OCI-LY1 (cell line): ENCODE measurements at regions not wholly inside any gene's neighbourhood (a gene's known extent, or its start where the extent isn't known, plus 50 kb on each side); places are given as distances from the start of the nearest gene placed in this dataset.

Experiments used
- H2AFZ ChIP-seq: fragments of 200-600 bp; sonication (generic), shearing (Covaris generic); 2 replicates; pipeline ENCODE4 v1.6.0; 2014; ENCODE audit warnings: antibody characterized with exemption, mild to moderate bottlenecking, low read length
- H3F3A ChIP-seq: fragments of 200-600 bp; sonication (generic), shearing (Covaris generic); 2 replicates; pipeline ENCODE4 v1.6.0; 2014; ENCODE audit warnings: mild to moderate bottlenecking, antibody characterized with exemption, low read length, moderate library complexity; ENCODE audit not compliant: insufficient read depth
- H3K27ac ChIP-seq: fragments of 200-600 bp; sonication (generic); 2 replicates; pipeline ENCODE4 v1.5.1; 2014; ENCODE audit warnings: low read length, mixed run types, mild to moderate bottlenecking, low read depth; ENCODE audit not compliant: poor library complexity, severe bottlenecking
- H3K27me3 ChIP-seq: fragments of 200-600 bp; sonication (generic); 2 replicates; pipeline ENCODE4 v1.6.0; 2014; ENCODE audit warnings: antibody characterized with exemption, mild to moderate bottlenecking, low read length, moderate library complexity; ENCODE audit not compliant: insufficient read depth
- H3K36me3 ChIP-seq: fragments of 200-600 bp; sonication (generic); 2 replicates; pipeline ENCODE4 v1.6.1; 2014; ENCODE audit warnings: mild to moderate bottlenecking, antibody characterized with exemption, low read length, moderate library complexity, mixed read lengths; ENCODE audit not compliant: insufficient read depth
- H3K4me1 ChIP-seq: fragments of 200-600 bp; sonication (generic); 2 replicates; pipeline ENCODE4 v1.5.1; 2014; ENCODE audit warnings: mild to moderate bottlenecking, low read length, moderate library complexity; ENCODE audit not compliant: insufficient read depth, severe bottlenecking
- H3K4me2 ChIP-seq: fragments of 200-600 bp; sonication (generic), shearing (Covaris generic); 2 replicates; pipeline ENCODE4 v1.6.1; 2014; ENCODE audit warnings: low read length
- H3K4me3 ChIP-seq: fragments of 200-600 bp; sonication (generic); 2 replicates; pipeline ENCODE4 v1.5.1; 2014; ENCODE audit warnings: low read length, low read depth, mild to moderate bottlenecking, mixed read lengths; ENCODE audit not compliant: poor library complexity, severe bottlenecking
- H3K79me2 ChIP-seq: fragments of 200-600 bp; shearing (Covaris generic); 2 replicates; pipeline ENCODE4 v1.6.1; 2016; ENCODE audit warnings: mixed run types, low read length, mixed read lengths; ENCODE audit not compliant: insufficient read depth
- H3K9ac ChIP-seq: fragments of 200-600 bp; sonication (generic), shearing (Covaris generic); 2 replicates; pipeline ENCODE4 v1.6.1; 2014; ENCODE audit warnings: mild to moderate bottlenecking, low read length, mixed read lengths
- H3K9me2 ChIP-seq: fragments of 200-600 bp; sonication (generic), shearing (Covaris generic); 2 replicates; pipeline ENCODE4 v1.6.1; 2014; ENCODE audit warnings: low read depth, mild to moderate bottlenecking, low read length, mixed read lengths
- H3K9me3 ChIP-seq: fragments of 200-600 bp; shearing (Covaris generic); 2 replicates; pipeline ENCODE4 v1.6.1; 2014; ENCODE audit warnings: low read length, mixed read lengths
- H4K20me1 ChIP-seq: fragments of 200-600 bp; sonication (generic), shearing (Covaris generic); 2 replicates; pipeline ENCODE4 v1.6.0; 2016; ENCODE audit warnings: mild to moderate bottlenecking, low read length; ENCODE audit not compliant: insufficient read depth
- CTCF ChIP-seq: fragments of 200-600 bp; sonication (generic), shearing (Covaris generic); IDR thresholded peaks from 2 replicates; pipeline ENCODE4 v1.5.1; 2017; ENCODE audit warnings: mild to moderate bottlenecking, antibody characterized with exemption, low read length, moderate library complexity, mixed read lengths
- EZH2 ChIP-seq: fragments of 200-600 bp; sonication (generic), shearing (Covaris generic); IDR thresholded peaks from 2 replicates; pipeline ENCODE4 v1.8.0; 2017; ENCODE audit warnings: borderline replicate concordance, mixed run types, mild to moderate bottlenecking, antibody characterized with exemption, low read length, moderate library complexity, mixed read lengths

DNA sequence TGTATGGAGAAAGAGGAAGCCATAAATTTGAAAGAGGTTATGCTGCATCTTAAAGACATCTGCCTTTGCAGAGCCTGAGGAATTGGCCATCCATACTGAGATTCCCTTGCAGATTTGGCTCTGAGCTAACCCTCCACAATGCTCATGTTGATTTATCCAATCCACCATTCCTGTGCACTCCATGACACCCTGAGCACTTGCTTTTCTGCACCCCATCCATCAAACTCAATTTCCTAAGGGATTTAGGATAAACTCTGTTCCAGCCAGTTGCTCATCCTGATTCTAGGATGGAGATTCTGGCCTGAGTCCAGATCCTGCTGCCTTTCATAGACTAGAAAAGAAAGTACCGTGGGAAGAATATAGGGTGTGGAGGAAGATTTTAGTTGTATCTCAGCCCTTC lies 379.2 kb upstream of the LARGE1 start:
- Histone ChIP-seq H3K79me2 (no peaks in the 10 kb centered on the region), H3F3A (no peaks in the 10 kb centered on the region), H3K27me3 (no peaks in the 10 kb centered on the region), H3K4me1 (no peaks in the 10 kb centered on the region), H3K9ac (no peak overlapping the region), H3K4me3 (no peak overlapping the region), H3K9me2 (no peaks in the 10 kb centered on the region), H3K9me3 (no peaks in the 10 kb centered on the region), H2AFZ (no peak overlapping the region), H3K36me3 (no peaks in the 10 kb centered on the region), H3K27ac (no peak overlapping the region), H4K20me1 (no peaks in the 10 kb centered on the region), H3K4me2 (no peak overlapping the region)
- TF ChIP-seq CTCF: no peak
- no peak for TF ChIP-seq EZH2

DNA sequence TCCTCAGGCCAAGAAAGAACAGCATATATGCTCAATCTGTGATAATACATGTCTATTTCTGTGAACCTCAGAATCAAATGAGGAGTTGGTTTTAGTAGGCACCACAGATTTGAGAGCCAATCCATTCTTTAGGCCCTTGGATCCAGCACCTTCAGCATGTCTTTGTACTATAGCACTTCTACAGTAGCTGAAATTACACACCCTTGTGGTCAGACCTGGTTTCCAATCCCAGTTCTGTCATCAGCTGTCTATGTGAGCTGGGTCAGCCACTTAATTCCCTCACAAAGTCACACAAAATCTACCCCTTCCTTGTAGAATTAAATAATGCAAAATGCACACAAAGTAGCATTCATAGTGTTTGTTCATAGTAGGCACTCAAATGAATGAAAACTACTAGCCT lies 381.3 kb upstream of the LARGE1 start:
- no peak overlapping the region for H3K4me2 ChIP-seq
- no peaks in the 10 kb centered on the region for H3K9me2 ChIP-seq
- H3K9ac ChIP-seq: no peak overlapping the region
- TF ChIP-seq EZH2 (no peak), CTCF (no peak)
- H3K4me3 ChIP-seq: no peak overlapping the region
- H2AFZ ChIP-seq: no peak overlapping the region
- no peaks in the 10 kb centered on the region for H3K27me3 ChIP-seq
- no peaks in the 10 kb centered on the region for H3K79me2 ChIP-seq
- no peaks in the 10 kb centered on the region for H3K4me1 ChIP-seq
- H3K27ac ChIP-seq: no peak overlapping the region
- H3F3A ChIP-seq: no peaks in the 10 kb centered on the region
- no peaks in the 10 kb centered on the region for H3K9me3 ChIP-seq
- no peaks in the 10 kb centered on the region for H3K36me3 ChIP-seq
- no peaks in the 10 kb centered on the region for H4K20me1 ChIP-seq

DNA sequence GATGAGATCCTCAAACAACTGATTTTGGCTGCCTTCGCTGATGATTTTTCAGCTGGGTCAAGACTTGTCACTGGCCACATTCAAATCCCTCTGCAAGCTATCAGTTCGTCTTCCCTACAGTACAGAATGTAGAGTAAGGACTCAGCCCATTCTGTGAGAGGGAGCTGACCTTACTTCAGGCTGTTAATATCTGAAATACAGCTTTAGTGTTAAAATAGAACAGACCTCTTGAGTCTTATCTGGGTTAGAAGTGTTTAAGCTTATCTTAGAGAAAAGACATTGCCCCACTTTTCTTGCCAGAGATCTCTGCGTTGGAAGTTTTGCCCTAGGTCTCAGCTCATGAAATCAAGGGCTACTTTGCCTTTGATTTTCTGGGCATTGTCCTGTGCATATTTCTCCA lies 383.4 kb upstream of the LARGE1 start:
- Histone ChIP-seq H3K4me2 (no peak overlapping the region), H4K20me1 (no peaks in the 10 kb centered on the region), H3K27ac (no peak overlapping the region), H3K9ac (no peak overlapping the region), H3K36me3 (no peaks in the 10 kb centered on the region), H3K79me2 (no peaks in the 10 kb centered on the region), H2AFZ (no peak overlapping the region), H3K9me3 (no peaks in the 10 kb centered on the region), H3K4me3 (no peak overlapping the region), H3K9me2 (no peaks in the 10 kb centered on the region), H3K4me1 (no peaks in the 10 kb centered on the region), H3K27me3 (no peaks in the 10 kb centered on the region), H3F3A (no peaks in the 10 kb centered on the region)
- no peak for TF ChIP-seq EZH2
- no peak for TF ChIP-seq CTCF
